Left lung (tissue), 4 donors: ENCODE measurements at regions not wholly inside any gene's neighbourhood (a gene's known extent, or its start where the extent isn't known, plus 50 kb on each side); places are given as distances from the start of the nearest gene placed in this dataset.

Experiments
- ATAC-seq: fragments of 200-7000 bp; cut with Tn5 transposase; one replicate; pipeline ENCODE4 v1.9.1; 2020; ENCODE audit warnings: moderate library complexity
- DNase-seq, 4 donors: peaks; one replicate each; pipeline ENCODE4 v3.0.0-alpha.2; 2013 to 2020
- H3K27ac ChIP-seq, 2 donors: fragments of 200-600 bp; sonication (generic) in 1 of 2; one replicate each; pipeline versions ENCODE4 v1.5.0 to v1.8.0; 2020 to 2021
- H3K27me3 ChIP-seq, 2 donors: fragments of 200-600 bp; sonication (generic) in 1 of 2; one replicate each; pipeline versions ENCODE4 v1.5.0 to v1.8.0; 2020 to 2021
- H3K36me3 ChIP-seq, 2 donors: fragments of 200-600 bp; sonication (generic) in 1 of 2; one replicate each; pipeline versions ENCODE4 v1.5.0 to v1.8.0; 2020 to 2021
- H3K4me1 ChIP-seq, 2 donors: fragments of 200-600 bp; one replicate each; pipeline ENCODE4 v1.8.0; 2021
- H3K4me3 ChIP-seq, 2 donors: fragments of 200-600 bp; sonication (generic) in 1 of 2; one replicate each; pipeline versions ENCODE4 v1.5.0 to v1.8.0; 2020 to 2021; ENCODE audit warnings: mild to moderate bottlenecking in 1 of 2
- H3K9me3 ChIP-seq, 2 donors: fragments of 200-600 bp; sonication (generic) in 1 of 2; one replicate each; pipeline versions ENCODE4 v1.5.0 to v1.8.0; 2020 to 2021
- CTCF ChIP-seq, 2 donors: fragments of 200-600 bp; sonication (generic) in 1 of 2; IDR thresholded peaks; one replicate each; pipeline versions ENCODE4 v1.5.0 to v1.8.0; 2021; ENCODE audit warnings: antibody characterized with exemption in 2 of 2
- intact Hi-C, 2 donors: fragments of 100-400 bp; cut with DNase I; formaldehyde crosslinking; loops; one replicate each; pipeline versions ENCODE4 v1.11.2 to v1.14.2; 2022
- donor health status: DM: no; HTN: yes; CAD: no.
- donor health status: DM: no; HTN: no; CAD: no.

GRCh38 chr4:188296331-188296730, 157.1 kb downstream of the TRIML1 start:
- no peak for DNase-seq
- intact Hi-C loops = no loop called here
- Histone ChIP-seq H3K27me3 (no peaks in the 10 kb centered on the region), H3K4me3 (no peak overlapping the region), H3K36me3 (no peaks in the 10 kb centered on the region), H3K9me3 (peaks cover 0 to 12% of the 10 kb centered on the region in 2 donors), H3K4me1 (no peaks in the 10 kb centered on the region), H3K27ac (no peak overlapping the region)
- ATAC-seq = no peak
- TF ChIP-seq CTCF (IDR thresholded peaks at IDR 0.05) = no peak

GRCh38 chr4:188297873-188298272, 158.6 kb downstream of the TRIML1 start:
- no peak overlapping the region for H3K4me3 ChIP-seq
- TF ChIP-seq CTCF (IDR thresholded peaks at IDR 0.05) = no peak
- H3K9me3 ChIP-seq = peaks cover 0 to 12% of the 10 kb centered on the region in 2 donors
- DNase-seq (no peak), ATAC-seq (no peak)
- no peak overlapping the region for H3K27ac ChIP-seq
- H3K36me3 ChIP-seq = no peaks in the 10 kb centered on the region
- H3K4me1 ChIP-seq = no peaks in the 10 kb centered on the region
- no peaks in the 10 kb centered on the region for H3K27me3 ChIP-seq
- intact Hi-C loops = no loop called here

- intact Hi-C loops = no loop called here
- H3K27me3 ChIP-seq = no peaks in the 10 kb centered on the region
- H3K36me3 ChIP-seq = no peaks in the 10 kb centered on the region
- no peak overlapping the region for H3K4me3 ChIP-seq
- H3K27ac ChIP-seq = no peak overlapping the region
- no peak for TF ChIP-seq CTCF (IDR thresholded peaks at IDR 0.05)
- no peaks in the 10 kb centered on the region for H3K4me1 ChIP-seq
- peaks cover 0 to 19% of the 10 kb centered on the region in 2 donors for H3K9me3 ChIP-seq
- ATAC-seq (no peak), DNase-seq (no peak)
Observed at GRCh38 chr4:188299161-188299560, 159.9 kb downstream of the TRIML1 start.

- ATAC-seq (no peak), DNase-seq (no peak)
- intact Hi-C loops = no loop called here
- no peak overlapping the region for H3K4me3 ChIP-seq
- no peaks in the 10 kb centered on the region for H3K27me3 ChIP-seq
- H3K9me3 ChIP-seq = peaks cover 0 to 22% of the 10 kb centered on the region in 2 donors
- no peak for TF ChIP-seq CTCF (IDR thresholded peaks at IDR 0.05)
- H3K4me1 ChIP-seq = no peaks in the 10 kb centered on the region
- no peaks in the 10 kb centered on the region for H3K36me3 ChIP-seq
- no peak overlapping the region for H3K27ac ChIP-seq
Observed at GRCh38 chr4:188300385-188300784, 161.1 kb downstream of the TRIML1 start.

- Histone ChIP-seq H3K4me1 (no peaks in the 10 kb centered on the region), H3K4me3 (no peak overlapping the region), H3K27ac (no peak overlapping the region), H3K9me3 (peaks cover 0 to 20% of the 10 kb centered on the region in 2 donors), H3K27me3 (no peaks in the 10 kb centered on the region), H3K36me3 (no peaks in the 10 kb centered on the region)
- DNase-seq (no peak), ATAC-seq (no peak)
- no peak for TF ChIP-seq CTCF (IDR thresholded peaks at IDR 0.05)
- intact Hi-C loops = no loop called here
Observed at GRCh38 chr4:188305690-188306089, 166.4 kb downstream of the TRIML1 start.
